GM12878 (cell line): ENCODE measurements at regions not wholly inside any gene's neighbourhood (a gene's known extent, or its start where the extent isn't known, plus 50 kb on each side); places are given as distances from the start of the nearest gene placed in this dataset.

Experiments
- ATAC-seq: fragments of 200-7000 bp; cut with Tn5 transposase; 3 replicates; pipeline ENCODE4 v1.9.1; 2020; ENCODE audit warnings: mild to moderate bottlenecking, moderate library complexity
- BruUV-seq: library from RNA; stranded (reverse); fragments of 400-500 nt; replicated peaks from 2 replicates; lab custom pipeline; 2021; lab: Mats Ljungman, UMichigan
- CTCF ChIA-PET: fragments of 300-600 bp; sonication (Branson Sonifier 250); formaldehyde crosslinking; extraction: SDS; loops from one replicate; lab custom pipeline; 2021; ENCODE audit warnings: inconsistent platforms; lab: Yijun Ruan, JAX
- POLR2A ChIA-PET: fragments of 350-600 bp; formaldehyde crosslinking; extraction: SDS; loops from one replicate; lab custom pipeline; 2021; ENCODE audit warnings: inconsistent platforms; lab: Charles Lee
- RAD21 ChIA-PET: fragments of 300-600 bp; sonication (Branson Sonifier 250); formaldehyde crosslinking; loops from one replicate; lab custom pipeline; 2023; ENCODE audit warnings: antibody characterized with exemption; ENCODE audit not compliant: unreplicated experiment; lab: Charles Lee
- SMC1A ChIA-PET: fragments of 300-600 bp; sonication (Branson Sonifier 250); formaldehyde crosslinking; loops from one replicate; lab custom pipeline; 2023; ENCODE audit not compliant: unreplicated experiment, uncharacterized antibody; lab: Charles Lee
- DNase-seq: peaks from one replicate; pipeline ENCODE4 v3.0.0-alpha.2; 2011; ENCODE audit warnings: low read depth, low spot score
- FAIRE-seq: peaks from 3 replicates; lab custom pipeline; 2011; peaks lifted over from hg19 to GRCh38; lab: Jason Lieb, UNC
- H2AFZ ChIP-seq: 2 replicates; pipeline ENCODE4 v1.6.0; 2011; ENCODE audit warnings: low read depth, low read length, control low read depth; ENCODE audit not compliant: control insufficient read depth
- H3K27ac ChIP-seq: 2 replicates; pipeline ENCODE4 v1.5.1; 2011; ENCODE audit warnings: control low read depth; ENCODE audit not compliant: control insufficient read depth, insufficient read depth
- H3K27me3 ChIP-seq, 2 experiments: replicated peaks in 1 of 2; 2 replicates each; pipeline versions ENCODE4 v1.6.0 to v1.6.1; 2011; ENCODE audit warnings: low read length in 1 of 2; ENCODE audit not compliant: control insufficient read depth in 2 of 2, insufficient read depth in 2 of 2
- H3K36me3 ChIP-seq, 2 experiments: 2 replicates each; pipeline ENCODE4 v1.5.1; 2011; ENCODE audit warnings: low read length in 1 of 2; ENCODE audit not compliant: control insufficient read depth in 2 of 2, insufficient read depth in 2 of 2
- H3K4me1 ChIP-seq: 2 replicates; pipeline ENCODE4 v1.6.1; 2011; ENCODE audit warnings: mild to moderate bottlenecking, low read length, moderate library complexity, mixed read lengths; ENCODE audit not compliant: control insufficient read depth, insufficient read depth
- H3K4me2 ChIP-seq: 2 replicates; pipeline ENCODE4 v1.6.0; 2011; ENCODE audit warnings: control low read depth; ENCODE audit not compliant: control insufficient read depth, insufficient read depth
- H3K4me3 ChIP-seq: fragments of 200-600 bp; sonication (generic); 2 replicates; pipeline ENCODE4 v1.5.1; 2016
- H3K79me2 ChIP-seq: 2 replicates; pipeline ENCODE4 v1.6.0; 2011; ENCODE audit warnings: low read length; ENCODE audit not compliant: control insufficient read depth, insufficient read depth
- H3K9ac ChIP-seq: 2 replicates; pipeline ENCODE4 v1.8.0; 2011; ENCODE audit warnings: low read length, control low read depth, mixed read lengths; ENCODE audit not compliant: control insufficient read depth, insufficient read depth
- H3K9me3 ChIP-seq: replicated peaks from 3 replicates; pipeline ENCODE4 v1.5.1; 2011; ENCODE audit warnings: mild to moderate bottlenecking, low read length; ENCODE audit not compliant: control insufficient read depth, insufficient read depth
- H4K20me1 ChIP-seq: 2 replicates; pipeline ENCODE4 v1.6.0; 2011; ENCODE audit not compliant: control insufficient read depth, insufficient read depth
- ATF2 ChIP-seq: IDR thresholded peaks from 2 replicates; pipeline ENCODE4 v1.6.1; 2012; ENCODE audit warnings: low read length, inconsistent platforms
- BRCA1 ChIP-seq: IDR thresholded peaks from 2 replicates; pipeline ENCODE4 v1.6.1; 2011; ENCODE audit warnings: low read depth, low read length, improper control_type of control experiment
- ETV6 ChIP-seq, 2 experiments: fragments of 450-650 bp in 1 of 2; IDR thresholded peaks in 1 of 2; conservative IDR thresholded peaks in 1 of 2; 2 replicates each; pipeline ENCODE4 v1.6.1; 2014; ENCODE audit warnings: antibody characterized with exemption in 1 of 2, borderline replicate concordance in 1 of 2, low read depth in 1 of 2, mild to moderate bottlenecking in 1 of 2, moderate library complexity in 1 of 2
- IRF5 ChIP-seq: fragments of 450-650 bp; IDR thresholded peaks from 2 replicates; pipeline ENCODE4 v1.6.1; 2017; ENCODE audit warnings: borderline replicate concordance
- MAX ChIP-seq: IDR thresholded peaks from 2 replicates; pipeline ENCODE4 v1.6.1; 2012; ENCODE audit warnings: low read depth, low read length, improper control_type of control experiment
- MLLT1 ChIP-seq: fragments of 450-650 bp; IDR thresholded peaks from 2 replicates; pipeline ENCODE4 v1.6.1; 2016; ENCODE audit warnings: mild to moderate bottlenecking
- NR2F1 ChIP-seq: fragments of 450-650 bp; conservative IDR thresholded peaks from 2 replicates; pipeline ENCODE4 v1.6.1; 2017; ENCODE audit warnings: mild to moderate bottlenecking
- NRF1 ChIP-seq: conservative IDR thresholded peaks from 2 replicates; pipeline ENCODE4 v1.6.1; 2011; ENCODE audit warnings: mild to moderate bottlenecking, low read depth, low read length, improper control_type of control experiment
- PAX8 ChIP-seq: fragments of 450-650 bp; IDR thresholded peaks from 2 replicates; pipeline ENCODE4 v1.6.1; 2017; ENCODE audit warnings: mild to moderate bottlenecking, moderate library complexity
- POLR2AphosphoS5 ChIP-seq: IDR thresholded peaks from 2 replicates; pipeline ENCODE4 v1.6.1; 2011; ENCODE audit warnings: mild to moderate bottlenecking, low read length, inconsistent platforms
- SUPT20H ChIP-seq: IDR thresholded peaks from 2 replicates; pipeline ENCODE4 v1.6.1; 2011; ENCODE audit warnings: low read depth, mild to moderate bottlenecking, low read length, moderate library complexity, borderline replicate concordance; ENCODE audit not compliant: control insufficient read depth
- SUZ12 ChIP-seq: fragments of 200-600 bp; sonication (generic); IDR thresholded peaks from one replicate; pipeline ENCODE4 v1.6.1; 2018; ENCODE audit warnings: antibody characterized with exemption, mild to moderate bottlenecking; ENCODE audit not compliant: unreplicated experiment
- YBX1 ChIP-seq: fragments of 450-650 bp; IDR thresholded peaks from 2 replicates; pipeline ENCODE4 v1.6.1; 2016; ENCODE audit warnings: antibody characterized with exemption
- ZBTB33 ChIP-seq: fragments of 450-650 bp; IDR thresholded peaks from 2 replicates; pipeline ENCODE4 v1.6.1; 2017; ENCODE audit warnings: mild to moderate bottlenecking
- ZNF207 ChIP-seq: fragments of 450-650 bp; IDR thresholded peaks from 2 replicates; pipeline ENCODE4 v1.6.1; 2014; ENCODE audit warnings: antibody characterized with exemption, mild to moderate bottlenecking, borderline replicate concordance
- in situ Hi-C: fragments of 300-500 bp; cut with MboI; formaldehyde crosslinking; loops from 9 replicates; pipeline ENCODE4 v1.14.3; 2018; ENCODE audit warnings: mixed read lengths
- intact Hi-C: fragments of 100-400 bp; cut with micrococcal nuclease; formaldehyde crosslinking; loops from one replicate; pipeline ENCODE4 v1.14.2; 2022; ENCODE audit not compliant: unreplicated experiment

GRCh38 chr4:14049946-14050345 is 422.4 kb upstream of the BOD1L1 start:
- DNase-seq (no peak), ATAC-seq (no peak), FAIRE-seq (no peak)
- ChIA-PET CTCF (no interaction called here), POLR2A (no interaction called here), RAD21 (no interaction called here), SMC1A (interaction anchor here (0.6 to 1.2 kb wide), 4 partner anchors 9 to 117 kb away, joined by 3 to 4 read pairs (median 3); no protein-coding TSS in a partner anchor)
- TF ChIP-seq MLLT1 (no peak), PAX8 (no peak), YBX1 (no peak), NR2F1 (no peak), IRF5 (no peak), MAX (no peak), ZNF207 (no peak), ZBTB33 (no peak), SUZ12 (no peak), BRCA1 (no peak), ATF2 (no peak), ETV6 (conservative IDR thresholded peaks at IDR 0.05 in 1 of 2, IDR thresholded peaks at IDR 0.05 in 1 of 2; ENCODE audit: borderline replicate concordance in 1 of 2, low read depth in 1 of 2) (no peak), POLR2AphosphoS5 (no peak), SUPT20H (no peak), NRF1 (no peak)
- BruUV-seq: no TSS peak
- Histone ChIP-seq H3K4me2 (no peak overlapping the region), H3K79me2 (no peaks in the 10 kb centered on the region), H3K4me3 (no peak overlapping the region), H3K27ac (no peak overlapping the region), H3K9ac (no peak overlapping the region), H2AFZ (no peak overlapping the region), H3K27me3 (no peaks in the 10 kb centered on the region), H3K4me1 (no peaks in the 10 kb centered on the region), H3K36me3 (no peaks in the 10 kb centered on the region), H4K20me1 (no peaks in the 10 kb centered on the region), H3K9me3 (no peaks in the 10 kb centered on the region)
- in situ Hi-C loops: no loop called here
- intact Hi-C loops: no loop called here
